ENCODE measurements at regions not wholly inside any gene's neighbourhood (a gene's known extent, or its start where the extent isn't known, plus 50 kb on each side); places are given as distances from the start of the nearest gene placed in this dataset.

DNA sequence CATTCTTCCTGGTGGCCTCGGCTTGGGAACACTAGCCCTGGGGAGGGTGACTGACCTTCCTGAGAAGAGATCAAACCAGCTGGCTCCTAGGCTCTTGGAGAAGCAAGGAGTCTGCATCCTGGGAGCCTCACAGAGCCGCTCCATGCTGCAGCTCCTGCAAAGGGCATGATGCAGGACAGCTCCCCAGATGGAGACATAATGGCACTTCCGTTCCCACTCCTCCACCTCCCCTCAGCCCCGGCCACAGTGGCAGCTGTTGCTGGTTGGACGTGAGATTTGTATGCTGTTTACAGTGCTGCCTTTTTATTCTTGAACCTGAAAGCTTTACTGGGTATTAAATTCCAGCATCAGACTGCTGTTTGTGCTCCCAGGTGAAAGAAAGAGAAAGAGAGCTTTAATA is 83.7 kb upstream of the CTTNBP2NL start:
- H3K36me3 ChIP-seq (ENCODE audit: control insufficient read depth, insufficient read depth, low read length) = no peaks in the 10 kb centered on the region
- Mint-ChIP-seq H3K4me1 (no peaks in the 10 kb centered on the region), H3K9me3 (no peaks in the 10 kb centered on the region), H3K36me3 (no peaks in the 10 kb centered on the region), H3K27me3 (ENCODE audit: low read depth in 2 of 2) (peaks cover 13 to 39% of the 10 kb centered on the region in 2 donors), H3K4me3 (no peak overlapping the region), H3K27ac (no peak overlapping the region)
- H3K4me1 ChIP-seq (ENCODE audit: control insufficient read depth, insufficient read depth, low read length) = no peaks in the 10 kb centered on the region
- intact Hi-C loops (cut with micrococcal nuclease) = no loop called here
- no peak overlapping the region for H3K4me3 ChIP-seq (ENCODE audit: low read length)
- WGBS (ENCODE audit: insufficient coverage) = 63% methylated on average over 5 of the region's 5 CpGs
- H3K27ac ChIP-seq (ENCODE audit: low read length) = no peak overlapping the region
- TF ChIP-seq, protein P1, sequence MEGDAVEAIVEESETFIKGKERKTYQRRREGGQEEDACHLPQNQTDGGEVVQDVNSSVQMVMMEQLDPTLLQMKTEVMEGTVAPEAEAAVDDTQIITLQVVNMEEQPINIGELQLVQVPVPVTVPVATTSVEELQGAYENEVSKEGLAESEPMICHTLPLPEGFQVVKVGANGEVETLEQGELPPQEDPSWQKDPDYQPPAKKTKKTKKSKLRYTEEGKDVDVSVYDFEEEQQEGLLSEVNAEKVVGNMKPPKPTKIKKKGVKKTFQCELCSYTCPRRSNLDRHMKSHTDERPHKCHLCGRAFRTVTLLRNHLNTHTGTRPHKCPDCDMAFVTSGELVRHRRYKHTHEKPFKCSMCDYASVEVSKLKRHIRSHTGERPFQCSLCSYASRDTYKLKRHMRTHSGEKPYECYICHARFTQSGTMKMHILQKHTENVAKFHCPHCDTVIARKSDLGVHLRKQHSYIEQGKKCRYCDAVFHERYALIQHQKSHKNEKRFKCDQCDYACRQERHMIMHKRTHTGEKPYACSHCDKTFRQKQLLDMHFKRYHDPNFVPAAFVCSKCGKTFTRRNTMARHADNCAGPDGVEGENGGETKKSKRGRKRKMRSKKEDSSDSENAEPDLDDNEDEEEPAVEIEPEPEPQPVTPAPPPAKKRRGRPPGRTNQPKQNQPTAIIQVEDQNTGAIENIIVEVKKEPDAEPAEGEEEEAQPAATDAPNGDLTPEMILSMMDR (IDR thresholded peaks at IDR 0.05) = no peak
- ATAC-seq = no peak
- DNase-seq = no peak
- no peaks in the 10 kb centered on the region for H3K27me3 ChIP-seq (ENCODE audit: control insufficient read depth, insufficient read depth, low read length)
- no peaks in the 10 kb centered on the region for H3K9me3 ChIP-seq (ENCODE audit: control insufficient read depth, insufficient read depth, low read length)

DNA sequence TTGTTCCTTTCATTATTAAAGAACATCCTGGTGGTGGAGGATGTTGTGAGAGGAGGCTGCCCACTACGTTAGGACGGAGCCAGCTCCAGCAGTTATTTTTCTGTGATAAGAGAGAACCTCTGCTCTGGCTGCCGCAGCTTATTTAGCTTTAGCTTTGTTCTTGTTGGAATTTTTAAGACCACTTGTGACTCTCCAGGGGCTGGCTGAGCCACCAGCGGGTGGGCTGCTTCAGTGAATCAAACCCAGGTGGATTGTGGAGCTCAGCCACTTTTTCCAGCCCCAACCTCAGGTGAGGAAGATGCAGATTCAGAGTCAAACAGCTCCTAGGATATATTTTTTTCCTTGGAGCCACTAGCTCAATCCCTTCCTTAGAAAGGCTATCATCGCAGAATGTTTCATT is 83.1 kb upstream of the CTTNBP2NL start:
- 68% methylated on average over 5 of the region's 5 CpGs for WGBS (ENCODE audit: insufficient coverage)
- intact Hi-C loops (cut with micrococcal nuclease) = no loop called here
- peaks cover 14 to 33% of the 10 kb centered on the region in 2 donors for H3K27me3 Mint-ChIP-seq (ENCODE audit: low read depth in 2 of 2)
- ATAC-seq = no peak
- H3K27ac Mint-ChIP-seq = no peak overlapping the region
- H3K9me3 Mint-ChIP-seq = no peaks in the 10 kb centered on the region
- no peaks in the 10 kb centered on the region for H3K36me3 Mint-ChIP-seq
- Histone ChIP-seq H3K4me1 (ENCODE audit: control insufficient read depth, insufficient read depth, low read length) (no peaks in the 10 kb centered on the region), H3K4me3 (ENCODE audit: low read length) (no peak overlapping the region), H3K27me3 (ENCODE audit: control insufficient read depth, insufficient read depth, low read length) (no peaks in the 10 kb centered on the region), H3K9me3 (ENCODE audit: control insufficient read depth, insufficient read depth, low read length) (no peaks in the 10 kb centered on the region), H3K36me3 (ENCODE audit: control insufficient read depth, insufficient read depth, low read length) (no peaks in the 10 kb centered on the region), H3K27ac (ENCODE audit: low read length) (no peak overlapping the region)
- DNase-seq = no peak
- no peak overlapping the region for H3K4me3 Mint-ChIP-seq
- H3K4me1 Mint-ChIP-seq = no peaks in the 10 kb centered on the region
- TF ChIP-seq, protein P1 (IDR thresholded peaks at IDR 0.05) = no peak

DNA sequence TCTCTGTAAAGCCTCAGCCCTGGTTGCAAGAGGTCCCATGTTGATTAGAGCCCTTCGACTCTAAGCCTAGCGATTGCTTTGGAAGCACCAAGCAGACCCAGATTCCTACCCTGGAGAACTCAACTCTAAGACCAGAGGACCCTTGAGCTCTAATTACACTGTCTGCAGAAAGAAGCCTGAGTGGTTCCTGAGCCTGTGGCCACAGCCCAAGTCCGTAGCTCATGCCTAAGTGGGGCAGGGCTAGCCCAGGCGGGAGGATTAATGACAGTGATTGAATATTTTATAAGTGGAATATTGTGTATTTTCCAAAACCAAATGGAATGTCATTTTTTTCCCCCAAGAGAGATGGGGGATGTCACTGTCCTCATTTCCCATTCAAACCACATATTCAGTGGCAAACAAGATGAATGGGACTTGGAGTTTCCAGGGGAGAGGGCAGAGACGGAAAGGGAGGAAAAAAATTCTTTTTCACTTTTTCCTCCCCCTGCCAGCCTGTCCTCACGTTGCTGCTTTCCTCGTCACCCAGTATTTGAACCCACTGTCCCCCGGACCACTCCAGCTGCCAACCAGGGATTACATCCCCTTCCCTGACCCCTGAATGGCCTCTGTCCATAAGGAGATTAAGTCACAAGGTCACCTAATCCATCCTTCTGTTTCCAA is 79.6 kb upstream of the CTTNBP2NL start:
- peaks cover 10 to 15% of the 10 kb centered on the region in 2 donors for H3K27me3 Mint-ChIP-seq (ENCODE audit: low read depth in 2 of 2)
- ATAC-seq (no peak), DNase-seq (no peak)
- Histone ChIP-seq H3K27me3 (ENCODE audit: control insufficient read depth, insufficient read depth, low read length) (no peaks in the 10 kb centered on the region), H3K9me3 (ENCODE audit: control insufficient read depth, insufficient read depth, low read length) (no peaks in the 10 kb centered on the region), H3K4me3 (ENCODE audit: low read length) (no peak overlapping the region), H3K4me1 (ENCODE audit: control insufficient read depth, insufficient read depth, low read length) (no peaks in the 10 kb centered on the region), H3K36me3 (ENCODE audit: control insufficient read depth, insufficient read depth, low read length) (no peaks in the 10 kb centered on the region), H3K27ac (ENCODE audit: low read length) (no peak overlapping the region)
- H3K4me3 Mint-ChIP-seq = no peak overlapping the region
- H3K27ac Mint-ChIP-seq = no peak overlapping the region
- intact Hi-C loops (cut with micrococcal nuclease) = no loop called here
- no peaks in the 10 kb centered on the region for H3K4me1 Mint-ChIP-seq
- H3K9me3 Mint-ChIP-seq = no peaks in the 10 kb centered on the region
- TF ChIP-seq, protein P1 (IDR thresholded peaks at IDR 0.05) = no peak
- no peaks in the 10 kb centered on the region for H3K36me3 Mint-ChIP-seq
- WGBS (ENCODE audit: insufficient coverage) = 85% methylated on average over 8 of the region's 8 CpGs

DNA sequence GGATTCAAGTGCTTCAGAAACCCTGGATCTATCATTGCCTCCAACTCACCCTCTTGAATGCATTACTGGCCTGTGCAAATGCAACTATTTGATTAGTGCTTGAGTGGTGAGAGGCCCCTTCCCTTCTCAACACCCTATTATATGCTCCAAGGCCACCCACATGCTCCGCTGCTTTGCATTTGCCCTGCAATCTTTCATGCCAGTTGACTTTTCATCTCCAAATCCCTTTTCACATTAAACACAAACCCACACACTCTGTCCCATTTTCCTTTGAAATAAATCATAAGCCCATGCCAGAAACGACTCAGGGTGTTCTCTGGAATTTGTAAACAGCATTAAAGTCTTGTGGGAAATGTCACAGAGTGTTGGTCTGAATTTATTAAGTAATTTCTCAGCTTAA is 78.9 kb upstream of the CTTNBP2NL start:
- ATAC-seq (no peak), DNase-seq (no peak)
- peaks cover 12 to 15% of the 10 kb centered on the region in 2 donors for H3K27me3 Mint-ChIP-seq (ENCODE audit: low read depth in 2 of 2)
- no peak overlapping the region for H3K27ac ChIP-seq (ENCODE audit: low read length)
- no peaks in the 10 kb centered on the region for H3K9me3 ChIP-seq (ENCODE audit: control insufficient read depth, insufficient read depth, low read length)
- H3K27ac Mint-ChIP-seq = no peak overlapping the region
- H3K9me3 Mint-ChIP-seq = no peaks in the 10 kb centered on the region
- H3K4me1 ChIP-seq (ENCODE audit: control insufficient read depth, insufficient read depth, low read length) = no peaks in the 10 kb centered on the region
- no peak overlapping the region for H3K4me3 Mint-ChIP-seq
- WGBS (ENCODE audit: insufficient coverage) = 91% methylated on average over 1 of the region's 2 CpGs
- H3K27me3 ChIP-seq (ENCODE audit: control insufficient read depth, insufficient read depth, low read length) = no peaks in the 10 kb centered on the region
- TF ChIP-seq, protein P1 (IDR thresholded peaks at IDR 0.05) = no peak
- no peaks in the 10 kb centered on the region for H3K36me3 ChIP-seq (ENCODE audit: control insufficient read depth, insufficient read depth, low read length)
- intact Hi-C loops (cut with micrococcal nuclease) = no loop called here
- no peak overlapping the region for H3K4me3 ChIP-seq (ENCODE audit: low read length)
- no peaks in the 10 kb centered on the region for H3K36me3 Mint-ChIP-seq
- H3K4me1 Mint-ChIP-seq = no peaks in the 10 kb centered on the region

Measured in natural killer cell (primary cell).